Spleen (tissue), 7 donors: ENCODE measurements at regions not wholly inside any gene's neighbourhood (a gene's known extent, or its start where the extent isn't known, plus 50 kb on each side); places are given as distances from the start of the nearest gene placed in this dataset.

Source experiments
- CTCF ChIP-seq, 11 experiments: fragments of 200-600 bp in 7 of 11; fragments of 450-650 bp in 4 of 11; sonication (generic) in 4 of 11; IDR thresholded peaks in 8 of 11; conservative IDR thresholded peaks in 3 of 11; 1 replicate in 7 of 11; 2 replicates in 4 of 11; pipeline versions ENCODE4 v1.4.0 to v1.8.0; 2016 to 2021; ENCODE audit warnings: antibody characterized with exemption in 11 of 11, inconsistent platforms in 4 of 11, mild to moderate bottlenecking in 1 of 11
- POLR2A ChIP-seq, 3 donors: fragments of 450-650 bp; IDR thresholded peaks; one replicate each; pipeline ENCODE4 v1.5.1; 2017; ENCODE audit warnings: antibody characterized with exemption in 3 of 3, mild to moderate bottlenecking in 1 of 3
- donor health status: DM: no; HTN: no; CAD: no; lungs with moderate emphysema.
- donor health status: DM: no; HTN: no; CAD: no.
- donor health status: DM: no; HTN: no; CAD: no.

GRCh38 chr5:104628911-104629310 is 1066.3 kb upstream of the NUDT12 start:
- TF ChIP-seq POLR2A (IDR thresholded peaks at IDR 0.05), result no peak
- no peak for TF ChIP-seq CTCF (IDR thresholded peaks at IDR 0.05 in 8 of 11, conservative IDR thresholded peaks at IDR 0.05 in 3 of 11)
